DMS114 treated with DMSO at 0.1 percent for 48 hours (cell line): ENCODE measurements at regions not wholly inside any gene's neighbourhood (a gene's known extent, or its start where the extent isn't known, plus 50 kb on each side); places are given as distances from the start of the nearest gene placed in this dataset.

Experiments
- DNase-seq: peaks from one replicate; lab custom pipeline; 2025; ENCODE audit not compliant: unreplicated experiment; lab: John Stamatoyannopoulos, UW

- no peak for DNase-seq
Measured at GRCh38 chr3:88209356-88209755, 59.6 kb downstream of the C3orf38 start.

DNA sequence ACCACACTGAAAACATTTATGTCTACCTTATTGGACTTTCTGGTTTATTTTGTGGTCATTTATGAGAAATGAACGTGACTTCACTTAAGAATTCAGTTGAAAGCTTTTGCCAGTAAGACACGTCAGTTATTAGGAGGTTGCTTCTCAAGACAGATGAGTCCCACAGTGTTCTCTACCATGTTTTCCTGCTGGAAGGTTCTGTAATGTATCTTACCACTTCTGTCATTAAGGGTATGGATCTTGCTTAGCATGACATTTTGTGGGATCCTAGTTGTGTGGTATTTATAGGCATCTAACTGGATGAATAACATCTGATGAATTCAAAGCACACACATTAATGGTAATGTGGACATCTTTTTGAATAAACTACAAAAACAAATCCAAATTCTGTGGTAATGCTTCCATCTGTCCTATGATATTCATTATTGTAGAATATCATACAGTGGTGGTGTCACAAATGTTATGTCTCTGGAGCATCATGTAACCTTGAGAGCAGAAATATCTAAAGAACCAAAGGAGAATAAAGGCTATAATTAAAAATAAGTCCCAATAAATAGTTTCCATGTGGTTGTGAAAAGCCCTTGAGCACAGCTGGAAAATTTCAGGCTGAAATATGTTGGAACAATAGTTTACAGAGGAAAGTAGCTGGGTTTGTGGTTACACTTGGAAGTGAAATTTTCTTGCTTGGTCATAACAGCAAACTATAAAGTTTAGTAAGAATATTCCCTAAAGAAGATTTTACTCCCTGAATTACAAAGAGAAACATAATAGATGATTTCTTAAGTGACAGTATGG, 61.5 kb downstream of the C3orf38 start:
- no peak for DNase-seq

DNA sequence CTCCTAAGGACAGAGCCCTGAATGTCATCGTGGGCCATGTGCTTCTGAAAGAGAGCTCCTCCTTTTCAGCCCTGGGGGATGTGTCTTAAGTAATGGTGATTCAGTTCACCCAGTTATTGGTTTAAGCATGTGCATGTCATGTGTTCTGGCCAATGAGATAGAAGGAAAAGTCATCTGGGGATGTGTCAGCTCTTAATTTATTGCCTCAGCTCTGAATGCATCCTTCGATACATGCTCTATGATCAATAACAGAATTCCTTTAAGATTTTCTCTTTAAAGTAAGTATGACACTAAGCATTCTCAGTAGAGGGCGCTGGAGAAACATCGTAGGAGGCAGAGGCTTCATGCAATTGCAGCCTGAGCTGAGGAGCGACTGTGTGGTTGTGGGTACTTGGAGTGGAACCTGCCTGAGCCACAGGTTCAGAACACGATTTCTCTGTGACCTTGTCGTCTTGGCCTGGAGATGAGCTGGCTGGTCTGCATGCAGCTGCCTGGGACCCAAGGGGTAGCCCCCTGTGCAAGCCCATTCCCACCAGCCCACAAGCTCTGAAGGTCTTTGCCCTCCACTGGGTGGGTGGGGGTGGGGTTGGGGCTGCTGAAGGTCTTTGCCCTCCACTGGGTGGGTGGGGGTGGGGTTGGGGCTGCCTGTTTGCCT, 69.5 kb downstream of the C3orf38 start:
- DNase-seq, result peak; percentile 68

- no peak for DNase-seq
Measured at GRCh38 chr3:88220126-88220525, 70.4 kb downstream of the C3orf38 start.

DNA sequence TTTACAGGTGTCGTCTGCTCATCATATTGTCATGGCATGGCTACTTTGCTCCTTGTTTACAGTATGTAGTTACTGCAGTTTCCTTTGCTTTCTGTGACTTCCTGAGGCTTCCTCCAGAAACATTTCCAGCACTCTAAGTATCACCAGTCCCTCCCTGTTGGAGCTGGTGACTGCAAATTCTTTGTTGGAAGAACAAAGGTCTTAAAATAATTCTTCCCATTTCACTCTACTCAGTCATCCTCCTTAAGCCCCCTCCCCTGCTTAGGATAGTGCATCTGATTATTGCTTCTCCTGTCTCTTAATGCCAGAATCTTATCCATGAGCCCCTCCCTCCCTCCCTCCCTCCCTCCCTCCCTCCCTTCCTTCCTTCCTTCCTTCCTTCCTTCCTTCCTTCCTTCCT, 72.0 kb downstream of the C3orf38 start:
- no peak for DNase-seq

- no peak for DNase-seq
Measured at GRCh38 chr3:88222343-88222742, 72.6 kb downstream of the C3orf38 start.

DNA sequence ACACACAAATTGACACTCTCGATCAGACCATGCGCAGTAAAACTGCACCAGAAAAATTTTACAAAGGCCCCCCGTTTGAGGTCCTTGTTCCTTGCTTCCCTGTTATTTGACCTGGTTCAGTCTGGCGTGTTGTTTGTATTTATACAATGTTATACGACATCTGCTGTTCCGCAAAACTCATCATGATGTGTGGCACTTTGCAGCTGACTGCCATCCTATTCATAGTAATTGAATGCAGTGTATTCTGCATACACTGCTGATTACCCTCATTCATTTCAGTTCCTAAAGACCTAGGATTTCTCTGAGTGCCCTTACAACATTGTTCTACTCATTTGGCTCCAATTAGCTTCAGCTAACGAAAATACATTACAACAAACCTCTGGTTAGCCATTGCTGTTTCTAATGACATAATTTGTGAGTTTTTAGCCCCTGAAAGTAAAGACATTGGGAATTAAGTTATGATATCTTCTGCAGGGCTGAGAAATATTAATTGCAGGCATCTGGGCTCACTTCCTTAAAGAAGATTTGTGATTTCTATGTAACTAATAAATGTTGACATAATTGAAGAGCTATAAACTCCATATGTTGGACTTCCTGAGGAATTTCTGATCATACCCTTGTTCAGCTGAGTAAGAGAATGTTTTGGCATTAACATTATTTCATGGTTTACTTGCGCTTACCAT, 75.7 kb downstream of the C3orf38 start:
- no peak for DNase-seq

DNA sequence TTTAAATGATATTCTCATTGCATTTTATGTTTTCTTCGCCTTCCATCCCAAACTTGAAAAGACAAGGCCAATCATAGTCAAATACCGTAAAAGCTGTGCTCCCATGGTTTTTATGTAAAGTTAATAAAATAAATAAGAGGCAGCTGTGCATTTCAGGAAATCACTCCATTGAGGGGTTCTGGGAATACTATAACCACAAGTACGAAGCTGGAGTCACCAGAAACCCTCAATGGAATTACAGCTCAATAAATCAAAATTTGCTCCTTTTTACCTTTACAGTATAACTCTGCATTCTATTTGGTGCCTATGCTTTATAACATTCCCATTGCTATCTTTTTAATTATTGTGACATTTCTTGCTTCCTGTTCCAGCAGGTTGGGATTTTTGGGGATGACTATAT, 77.2 kb downstream of the C3orf38 start:
- no peak for DNase-seq

- no peak for DNase-seq
Measured at GRCh38 chr3:88230638-88231037, 80.9 kb downstream of the C3orf38 start.

GRCh38 chr3:88231207-88231606, 81.4 kb downstream of the C3orf38 start:
- no peak for DNase-seq

- DNase-seq, result no peak
Measured at GRCh38 chr3:88231632-88232031, 81.9 kb downstream of the C3orf38 start.

DNA sequence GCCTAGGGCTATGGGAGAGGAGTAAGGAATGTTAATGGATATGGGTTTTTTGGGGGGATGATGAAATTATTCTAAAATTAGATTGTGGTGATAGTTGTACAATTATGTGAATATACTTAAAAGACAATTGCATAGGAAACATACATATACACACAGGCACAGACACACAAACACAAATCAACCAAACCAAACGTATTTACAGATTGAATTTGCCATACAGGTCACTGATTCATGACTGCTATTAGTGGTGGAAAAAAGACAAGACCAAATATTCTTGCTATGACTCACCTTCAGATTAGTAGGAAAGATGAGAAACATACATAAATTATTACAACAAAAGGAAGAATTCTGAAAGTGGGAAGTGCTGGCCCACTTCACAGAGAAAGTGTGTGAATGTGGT, 85.3 kb downstream of the C3orf38 start:
- no peak for DNase-seq

GRCh38 chr3:88239870-88240269, 90.1 kb downstream of the C3orf38 start:
- no peak for DNase-seq

GRCh38 chr3:88248658-88249057, 98.9 kb downstream of the C3orf38 start:
- no peak for DNase-seq

- DNase-seq, result no peak
Measured at GRCh38 chr3:88259045-88259444, 109.3 kb downstream of the C3orf38 start.

- DNase-seq, result no peak
Measured at GRCh38 chr3:88262527-88262926, 112.8 kb downstream of the C3orf38 start.

- DNase-seq, result no peak
Measured at GRCh38 chr3:88263417-88264100, 113.8 kb downstream of the C3orf38 start.

DNA sequence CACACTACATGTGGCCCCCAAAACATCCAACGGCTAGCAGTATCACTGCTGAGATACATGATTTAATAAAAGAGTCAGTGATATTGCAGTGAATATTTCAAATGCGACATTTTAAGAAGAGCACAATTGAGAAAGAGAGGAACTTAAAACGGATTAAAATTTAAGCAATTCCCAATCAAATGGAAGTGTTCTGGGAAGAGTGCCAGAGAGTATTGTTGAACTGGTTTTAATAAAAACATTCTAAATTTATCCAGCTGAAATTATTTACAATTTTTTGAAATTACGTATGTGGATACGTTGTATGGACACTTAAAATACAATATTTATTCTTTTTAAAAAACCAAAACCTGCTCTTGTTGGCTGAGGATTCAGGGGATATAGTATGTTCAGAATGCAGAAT, 117.7 kb downstream of the C3orf38 start:
- no peak for DNase-seq

GRCh38 chr3:88267847-88268246, 118.1 kb downstream of the C3orf38 start:
- no peak for DNase-seq

DNA sequence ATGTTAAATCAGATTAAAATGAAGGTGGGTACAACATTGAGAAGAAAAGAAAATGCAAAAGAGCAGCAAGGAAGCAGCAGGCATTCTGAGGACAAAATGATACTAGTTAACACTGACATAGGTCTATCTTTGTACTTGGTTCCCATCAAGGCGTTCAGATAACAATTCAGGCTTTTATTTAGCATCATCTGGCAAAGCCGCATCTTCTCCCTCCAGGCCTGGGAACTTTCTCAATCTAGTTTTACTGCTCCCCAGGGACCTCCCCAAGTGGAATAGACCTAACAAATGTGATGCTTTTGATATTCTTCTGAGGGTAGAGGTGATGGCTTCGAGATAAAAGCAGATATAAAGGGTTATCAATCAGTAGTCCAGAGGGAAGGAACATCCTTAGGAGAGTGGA, 130.6 kb downstream of the C3orf38 start:
- no peak for DNase-seq

DNA sequence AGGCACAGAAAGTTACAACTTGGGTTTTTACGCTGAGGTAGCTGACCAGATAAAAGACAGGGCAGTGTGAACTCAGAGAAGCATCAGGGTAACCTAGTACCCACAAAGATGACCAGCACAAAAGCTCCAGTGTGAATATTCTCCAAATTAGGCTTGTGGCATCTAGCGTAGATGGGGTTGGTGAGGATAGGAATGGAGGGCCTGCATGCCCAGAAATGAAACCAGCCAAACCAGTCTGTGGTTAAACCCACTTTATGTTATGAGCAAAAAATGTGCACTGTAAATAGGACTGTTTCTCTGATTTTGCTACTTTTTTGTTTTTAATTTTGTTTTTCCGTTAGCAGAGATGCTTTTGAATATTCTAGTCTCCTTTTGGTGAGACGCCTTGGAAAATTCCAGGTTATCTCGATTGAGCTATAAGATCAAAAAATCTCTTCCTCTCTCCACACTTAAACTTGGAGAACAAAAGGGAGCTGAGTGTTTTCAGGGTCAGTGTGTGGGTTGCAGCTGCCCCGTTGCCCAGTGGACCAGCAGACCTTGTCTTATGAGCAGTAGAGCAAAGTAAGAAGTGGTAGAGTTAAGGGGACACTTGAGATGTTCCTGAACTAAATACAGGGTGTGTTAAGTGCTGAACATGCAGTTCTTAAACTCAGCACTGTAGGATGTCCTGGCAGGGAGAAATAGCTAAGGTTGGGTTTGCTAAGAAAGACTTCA, 132.9 kb downstream of the C3orf38 start:
- no peak for DNase-seq
